ENCODE measurements at regions not wholly inside any gene's neighbourhood (a gene's known extent, or its start where the extent isn't known, plus 50 kb on each side); places are given as distances from the start of the nearest gene placed in this dataset.

DNA sequence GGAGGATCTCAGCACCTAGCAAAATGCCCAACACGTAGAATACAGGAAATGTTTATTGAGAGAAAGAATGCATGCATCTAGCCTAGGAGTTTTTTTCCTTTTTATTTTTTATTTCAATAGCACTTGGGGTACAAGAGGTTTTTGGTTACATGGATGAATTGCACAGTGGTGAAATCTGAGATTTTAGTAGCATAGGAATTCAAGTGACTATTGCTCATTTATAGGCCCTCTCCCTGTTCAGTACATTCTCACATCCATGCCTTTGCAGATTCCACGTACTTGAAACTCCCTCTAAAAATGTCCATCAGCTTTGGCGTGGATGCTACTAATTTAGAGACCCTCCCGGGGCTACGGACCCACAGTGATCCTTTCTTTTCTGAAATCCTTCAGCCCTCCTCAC lies 61.7 kb upstream of the PIAS1 start:
- no peak for DNase-seq

- DNase-seq, result no peak
Observed at GRCh38 chr15:67992834-67993233, 61.3 kb upstream of the PIAS1 start.

GRCh38 chr15:67997996-67998395 lies 56.1 kb upstream of the PIAS1 start:
- DNase-seq, result no peak

- DNase-seq, result no peak
Observed at GRCh38 chr15:67998599-67999133, 55.4 kb upstream of the PIAS1 start.

DNA sequence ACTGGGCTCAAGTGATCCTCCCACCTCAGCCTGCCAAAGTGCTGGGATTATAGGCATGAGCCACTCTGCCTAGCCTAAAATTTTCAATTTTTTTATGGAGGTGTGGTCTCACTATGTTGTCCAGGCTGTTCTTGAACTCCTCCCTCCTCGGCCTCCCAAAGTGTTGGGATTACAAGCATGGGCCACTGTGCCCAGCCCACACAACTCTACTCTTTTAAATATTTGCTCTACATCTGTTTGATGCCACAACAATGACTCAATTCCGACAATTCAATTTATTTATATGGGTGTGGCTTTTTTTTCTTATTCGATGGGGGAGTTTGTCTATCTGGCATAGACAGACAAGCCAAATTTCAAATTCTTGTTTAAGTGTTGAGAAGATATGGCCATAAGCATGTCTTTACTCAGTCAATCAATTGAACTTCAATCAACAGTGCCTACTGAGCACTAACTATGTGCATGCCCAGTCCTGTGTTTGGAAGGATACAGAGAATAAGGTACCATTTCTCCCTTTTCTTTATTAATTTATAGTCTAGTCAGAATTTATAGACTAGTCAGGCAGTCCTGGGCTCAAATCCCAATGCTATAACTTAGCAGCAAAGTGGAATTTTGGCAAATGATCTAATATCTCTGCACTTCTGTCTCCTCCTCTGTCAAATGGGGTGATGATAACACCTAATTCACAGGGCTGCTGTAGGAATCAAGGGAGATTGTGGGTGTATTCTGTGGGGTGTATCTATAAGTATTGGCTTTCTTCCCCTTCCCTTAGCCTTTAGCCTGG lies 54.6 kb upstream of the PIAS1 start:
- DNase-seq, result no peak

GRCh38 chr15:68000754-68001153 lies 53.4 kb upstream of the PIAS1 start:
- no peak for DNase-seq

DNA sequence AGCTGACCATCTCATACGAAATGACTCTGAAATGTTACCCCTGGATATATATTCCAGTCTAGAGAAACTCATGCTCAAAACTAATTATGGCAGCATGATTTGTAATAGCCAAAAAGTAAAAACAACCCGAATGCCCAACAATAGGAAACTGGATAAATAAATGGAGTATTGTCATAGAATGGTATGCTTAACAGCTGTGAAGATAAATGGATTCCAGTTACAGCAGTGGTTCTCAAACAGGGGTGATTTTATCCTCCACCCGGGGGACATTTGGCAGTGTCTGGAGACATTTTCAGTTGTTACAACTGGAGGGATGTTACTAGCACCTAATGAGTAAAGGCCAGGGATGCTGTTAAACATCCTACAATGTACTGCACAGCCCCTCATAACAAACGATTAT lies 52.3 kb upstream of the PIAS1 start:
- no peak for DNase-seq

DNA sequence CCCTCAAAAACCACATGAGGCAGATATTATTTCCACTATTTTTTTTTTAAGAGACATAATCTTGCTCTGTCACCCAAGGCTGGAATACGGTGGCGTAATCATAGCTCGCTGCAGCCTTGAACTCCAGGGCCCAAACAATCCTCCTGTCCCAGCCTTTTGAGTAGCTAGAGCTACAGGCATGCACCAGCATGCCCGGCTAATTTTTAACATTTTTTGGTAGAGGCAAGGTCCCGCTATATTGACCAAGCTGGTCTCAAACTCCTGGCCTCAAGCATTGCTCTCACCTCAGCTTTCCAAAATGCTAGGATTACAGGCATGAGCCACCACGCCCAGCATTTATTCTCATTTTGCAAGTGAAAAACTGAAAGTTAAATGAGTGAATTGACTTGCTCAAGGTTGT lies 50.8 kb upstream of the PIAS1 start:
- DNase-seq, result no peak

All from NCI-H524 (cell line).